DND-41 (cell line): ENCODE measurements at regions not wholly inside any gene's neighbourhood (a gene's known extent, or its start where the extent isn't known, plus 50 kb on each side); places are given as distances from the start of the nearest gene placed in this dataset.

Source experiments
- CTCF ChIP-seq: IDR thresholded peaks from 2 replicates; pipeline ENCODE4 v1.5.1; 2012; ENCODE audit warnings: borderline replicate concordance, low read length, moderate library complexity, mild to moderate bottlenecking; ENCODE audit not compliant: poor library complexity, severe bottlenecking; ENCODE audit errors: extremely low read depth
- EZH2 ChIP-seq: IDR thresholded peaks from 3 replicates; pipeline ENCODE4 v1.6.1; 2012; ENCODE audit warnings: borderline replicate concordance, low read depth, mild to moderate bottlenecking, moderate library complexity, low read length, inconsistent platforms; ENCODE audit not compliant: severe bottlenecking

GRCh38 chr3:88963003-88963402 is 144.4 kb upstream of the EPHA3 start:
- TF ChIP-seq CTCF (no peak), EZH2 (no peak)
